K562 (cell line): ENCODE measurements at regions not wholly inside any gene's neighbourhood (a gene's known extent, or its start where the extent isn't known, plus 50 kb on each side); places are given as distances from the start of the nearest gene placed in this dataset.

ENCODE experiments used
- ARID3B ChIP-seq: fragments of 250-450 bp; sonication (Bioruptor Pico); IDR thresholded peaks from 2 replicates; pipeline ENCODE4 v1.4.0; 2020; ENCODE audit warnings: borderline replicate concordance
- BACH1 ChIP-seq: fragments of 200-800 bp; sonication (Bioruptor generic); IDR thresholded peaks from 2 replicates; pipeline ENCODE4 v1.6.1; 2016; ENCODE audit warnings: missing genetic modification characterization, missing compliant biosample characterization
- BCOR ChIP-seq: fragments of 450-650 bp; IDR thresholded peaks from 2 replicates; pipeline ENCODE4 v1.6.1; 2016
- C11orf30 ChIP-seq: fragments of 450-650 bp; IDR thresholded peaks from 2 replicates; pipeline ENCODE4 v1.6.1; 2016; ENCODE audit warnings: low read depth, mild to moderate bottlenecking
- ETV6 ChIP-seq, 3 experiments: fragments of 150-350 bp in 1 of 3; sonication (generic) in 1 of 3; formaldehyde crosslinking in 1 of 3; IDR thresholded peaks; 2 replicates each; pipeline versions ENCODE4 v1.6.1 to v1.8.0; 2014 to 2022; ENCODE audit warnings: borderline replicate concordance in 2 of 3, low read depth in 2 of 3, antibody characterized with exemption in 1 of 3, low read length in 1 of 3, mild to moderate bottlenecking in 1 of 3, missing genetic modification reagents in 1 of 3
- GABPA ChIP-seq: fragments of 200-800 bp; sonication (Bioruptor generic); conservative IDR thresholded peaks from 2 replicates; pipeline ENCODE4 v1.6.1; 2016; ENCODE audit warnings: low read depth, missing genetic modification characterization, missing compliant biosample characterization
- GATA2 ChIP-seq: sonication (generic); formaldehyde crosslinking; IDR thresholded peaks from 2 replicates; pipeline ENCODE4 v1.4.0; 2020; ENCODE audit warnings: mild to moderate bottlenecking, missing genetic modification reagents
- HNRNPLL ChIP-seq: fragments of 200-400 bp; formaldehyde crosslinking; IDR thresholded peaks from 2 replicates; pipeline ENCODE4 v1.6.1; 2017; ENCODE audit warnings: low read length, low read depth, mild to moderate bottlenecking; ENCODE audit not compliant: poor library complexity, severe bottlenecking
- LARP7 ChIP-seq: fragments of 450-650 bp; IDR thresholded peaks from 2 replicates; pipeline ENCODE4 v1.6.1; 2016
- MAFF ChIP-seq: IDR thresholded peaks from 2 replicates; pipeline ENCODE4 v1.6.1; 2012; ENCODE audit warnings: low read length, improper control_type of control experiment
- MAFG ChIP-seq: fragments of 450-650 bp; conservative IDR thresholded peaks from 2 replicates; pipeline ENCODE4 v1.6.1; 2016; ENCODE audit warnings: missing genetic modification characterization, missing compliant biosample characterization
- MEF2A ChIP-seq: IDR thresholded peaks from 2 replicates; pipeline ENCODE4 v1.6.1; 2011; ENCODE audit warnings: low read depth, mild to moderate bottlenecking, low read length, moderate library complexity; ENCODE audit not compliant: control insufficient read depth
- NFXL1 ChIP-seq: fragments of 450-650 bp; formaldehyde crosslinking; IDR thresholded peaks from 2 replicates; pipeline ENCODE4 v1.4.0; 2021; ENCODE audit warnings: mild to moderate bottlenecking
- PHTF2 ChIP-seq: fragments of 250-450 bp; sonication (Bioruptor Pico); IDR thresholded peaks from 2 replicates; pipeline ENCODE4 v1.5.0; 2021; ENCODE audit warnings: mild to moderate bottlenecking
- POLR2AphosphoS5 ChIP-seq: IDR thresholded peaks from 2 replicates; pipeline ENCODE4 v1.6.1; 2011; ENCODE audit warnings: mild to moderate bottlenecking, low read depth, low read length, moderate library complexity; ENCODE audit not compliant: control insufficient read depth, insufficient read depth
- SIX5 ChIP-seq, 2 experiments: IDR thresholded peaks; 2 replicates each; pipeline ENCODE4 v1.6.1; 2011; ENCODE audit warnings: low read length in 2 of 2, borderline replicate concordance in 1 of 2, low read depth in 1 of 2, mild to moderate bottlenecking in 1 of 2, moderate library complexity in 1 of 2; ENCODE audit not compliant: insufficient read depth in 1 of 2
- SMARCA4 ChIP-seq: fragments of 450-650 bp; IDR thresholded peaks from 2 replicates; pipeline ENCODE4 v1.6.1; 2016
- ZNF316 ChIP-seq: fragments of 450-650 bp; IDR thresholded peaks from 2 replicates; pipeline ENCODE4 v1.6.1; 2016
- ZNF408 ChIP-seq: fragments of 250-450 bp; sonication (Bioruptor Pico); IDR thresholded peaks from 2 replicates; pipeline ENCODE4 v1.4.0; 2020; ENCODE audit warnings: low read depth, mild to moderate bottlenecking, moderate library complexity
- TF ChIP-seq, protein P1 (sequence below): fragments of 250-450 bp; sonication (Bioruptor Pico); IDR thresholded peaks from 2 replicates; pipeline ENCODE4 v1.8.0; 2022; ENCODE audit warnings: moderate library complexity, mild to moderate bottlenecking, inconsistent platforms
- TF ChIP-seq, protein P2 (sequence below): fragments of 450-650 bp; IDR thresholded peaks from 2 replicates; pipeline ENCODE4 v1.7.1; 2018; ENCODE audit warnings: mild to moderate bottlenecking, low read depth; ENCODE audit not compliant: partially characterized antibody
- TF ChIP-seq, protein P3 (sequence below): fragments of 450-650 bp; formaldehyde crosslinking; IDR thresholded peaks from 2 replicates; pipeline ENCODE4 v1.4.0; 2022; ENCODE audit warnings: mild to moderate bottlenecking, moderate library complexity
- TF ChIP-seq, protein P4 (sequence below): fragments of 250-450 bp; sonication (Bioruptor Pico); IDR thresholded peaks from 2 replicates; pipeline ENCODE4 v1.8.0; 2021; ENCODE audit warnings: borderline replicate concordance, mild to moderate bottlenecking, moderate library complexity; ENCODE audit not compliant: poor library complexity, severe bottlenecking

DNA sequence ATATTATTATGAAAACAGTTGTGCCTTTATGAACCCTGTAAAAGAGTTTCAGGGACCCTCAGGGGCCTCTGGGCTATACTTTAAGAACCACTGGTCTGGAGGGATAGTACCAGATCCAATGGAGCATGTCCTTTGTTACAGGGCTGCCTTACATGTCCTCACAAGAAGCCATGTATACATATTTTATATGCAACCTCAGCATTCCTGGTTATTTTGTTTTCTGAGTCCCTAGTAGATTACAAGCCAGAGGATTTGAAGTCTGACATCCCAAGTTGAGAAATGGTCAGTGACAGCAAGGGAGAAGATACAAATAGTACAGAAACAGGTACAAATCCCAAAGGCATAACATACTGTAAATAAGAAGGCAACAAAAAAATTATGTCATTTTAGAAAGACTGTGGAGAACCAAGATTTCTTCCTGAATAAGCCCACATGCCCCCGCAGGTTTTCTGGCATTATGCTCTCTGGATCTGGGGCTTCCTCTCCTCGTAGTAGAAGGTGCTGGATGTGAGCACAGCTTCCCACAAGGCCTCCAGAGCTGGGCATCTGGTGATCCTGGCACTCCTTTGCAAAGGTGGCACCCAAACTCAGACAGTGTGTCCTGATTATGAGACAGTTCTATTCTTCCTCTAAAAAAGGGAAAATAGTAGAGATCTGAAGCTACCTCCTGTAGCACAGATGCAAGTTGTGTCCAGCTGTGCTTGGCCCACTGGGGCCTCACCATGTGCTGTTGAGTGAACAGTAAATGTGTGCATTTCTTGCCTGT is 114.0 kb downstream of the NR1D2 start (continued):
- TF ChIP-seq GABPA (no peak), MAFF (peak; percentile 74), BCOR (no peak), ETV6 (IDR thresholded peaks at IDR 0.05; ENCODE audit: borderline replicate concordance in 1 of 2, low read depth in 2 of 2, low read length in 1 of 2) (no peak), ETV6 (CRISPR knock-in tag; IDR thresholded peaks at IDR 0.05; ENCODE audit: borderline replicate concordance) (no peak), ZNF408 (CRISPR knock-in tag) (no peak), MAFG (tag) (peak; percentile 66), SMARCA4 (no peak), PHTF2 (CRISPR knock-in tag) (no peak), NFXL1 (CRISPR knock-in tag) (no peak), C11orf30 (peak; percentile 41; the same call in 1 of the 2 replicates), POLR2AphosphoS5 (no peak), ARID3B (CRISPR knock-in tag) (no peak), HNRNPLL (no peak), SIX5 (IDR thresholded peaks at IDR 0.05; ENCODE audit: borderline replicate concordance in 1 of 2, insufficient read depth in 1 of 2, low read depth in 1 of 2, low read length in 2 of 2) (no peak), MEF2A (no peak), LARP7 (no peak), BACH1 (tag) (no peak), ZNF316 (peak; percentile 79), GATA2 (CRISPR knock-in tag) (no peak)
- TF ChIP-seq, protein P1, sequence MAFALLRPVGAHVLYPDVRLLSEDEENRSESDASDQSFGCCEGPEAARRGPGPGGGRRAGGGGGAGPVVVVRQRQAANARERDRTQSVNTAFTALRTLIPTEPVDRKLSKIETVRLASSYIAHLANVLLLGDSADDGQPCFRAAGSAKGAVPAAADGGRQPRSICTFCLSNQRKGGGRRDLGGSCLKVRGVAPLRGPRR (CRISPR knock-in tag) = no peak
- TF ChIP-seq, protein P2, sequence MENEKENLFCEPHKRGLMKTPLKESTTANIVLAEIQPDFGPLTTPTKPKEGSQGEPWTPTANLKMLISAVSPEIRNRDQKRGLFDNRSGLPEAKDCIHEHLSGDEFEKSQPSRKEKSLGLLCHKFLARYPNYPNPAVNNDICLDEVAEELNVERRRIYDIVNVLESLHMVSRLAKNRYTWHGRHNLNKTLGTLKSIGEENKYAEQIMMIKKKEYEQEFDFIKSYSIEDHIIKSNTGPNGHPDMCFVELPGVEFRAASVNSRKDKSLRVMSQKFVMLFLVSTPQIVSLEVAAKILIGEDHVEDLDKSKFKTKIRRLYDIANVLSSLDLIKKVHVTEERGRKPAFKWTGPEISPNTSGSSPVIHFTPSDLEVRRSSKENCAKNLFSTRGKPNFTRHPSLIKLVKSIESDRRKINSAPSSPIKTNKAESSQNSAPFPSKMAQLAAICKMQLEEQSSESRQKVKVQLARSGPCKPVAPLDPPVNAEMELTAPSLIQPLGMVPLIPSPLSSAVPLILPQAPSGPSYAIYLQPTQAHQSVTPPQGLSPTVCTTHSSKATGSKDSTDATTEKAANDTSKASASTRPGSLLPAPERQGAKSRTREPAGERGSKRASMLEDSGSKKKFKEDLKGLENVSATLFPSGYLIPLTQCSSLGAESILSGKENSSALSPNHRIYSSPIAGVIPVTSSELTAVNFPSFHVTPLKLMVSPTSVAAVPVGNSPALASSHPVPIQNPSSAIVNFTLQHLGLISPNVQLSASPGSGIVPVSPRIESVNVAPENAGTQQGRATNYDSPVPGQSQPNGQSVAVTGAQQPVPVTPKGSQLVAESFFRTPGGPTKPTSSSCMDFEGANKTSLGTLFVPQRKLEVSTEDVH = no peak
- TF ChIP-seq, protein P3, sequence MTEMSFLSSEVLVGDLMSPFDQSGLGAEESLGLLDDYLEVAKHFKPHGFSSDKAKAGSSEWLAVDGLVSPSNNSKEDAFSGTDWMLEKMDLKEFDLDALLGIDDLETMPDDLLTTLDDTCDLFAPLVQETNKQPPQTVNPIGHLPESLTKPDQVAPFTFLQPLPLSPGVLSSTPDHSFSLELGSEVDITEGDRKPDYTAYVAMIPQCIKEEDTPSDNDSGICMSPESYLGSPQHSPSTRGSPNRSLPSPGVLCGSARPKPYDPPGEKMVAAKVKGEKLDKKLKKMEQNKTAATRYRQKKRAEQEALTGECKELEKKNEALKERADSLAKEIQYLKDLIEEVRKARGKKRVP = no peak
- TF ChIP-seq, protein P4, sequence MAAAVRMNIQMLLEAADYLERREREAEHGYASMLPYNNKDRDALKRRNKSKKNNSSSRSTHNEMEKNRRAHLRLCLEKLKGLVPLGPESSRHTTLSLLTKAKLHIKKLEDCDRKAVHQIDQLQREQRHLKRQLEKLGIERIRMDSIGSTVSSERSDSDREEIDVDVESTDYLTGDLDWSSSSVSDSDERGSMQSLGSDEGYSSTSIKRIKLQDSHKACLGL (CRISPR knock-in tag) = no peak
